ENCODE measurements at regions not wholly inside any gene's neighbourhood (a gene's known extent, or its start where the extent isn't known, plus 50 kb on each side); places are given as distances from the start of the nearest gene placed in this dataset.

GRCh38 chr5:166906991-166907713, 1384.3 kb upstream of the WWC1 start:
- H3K4me1 ChIP-seq (ENCODE audit: control insufficient read depth, insufficient read depth, low read length): no peaks in the 10 kb centered on the region
- H3K4me3 ChIP-seq: no peak overlapping the region
- no peak overlapping the region for H3K27ac ChIP-seq (ENCODE audit: control insufficient read depth, insufficient read depth)
- no peaks in the 10 kb centered on the region for H3K9me3 ChIP-seq (replicated peaks; ENCODE audit: control insufficient read depth, insufficient read depth, low read length)
- in situ Hi-C loops (cut with MboI) (no loop called here), intact Hi-C loops (cut with micrococcal nuclease; ENCODE audit: unreplicated experiment) (no loop called here)
- CTCF ChIA-PET: no interaction called here
- H2AFZ ChIP-seq (ENCODE audit: control insufficient read depth, low read depth, low read length): no peak overlapping the region
- no peak overlapping the region for H3K4me2 ChIP-seq (ENCODE audit: control insufficient read depth, insufficient read depth)
- no peak overlapping the region for H3K9ac ChIP-seq (ENCODE audit: control insufficient read depth, insufficient read depth, low read length)
- H4K20me1 ChIP-seq (ENCODE audit: control insufficient read depth, insufficient read depth): no peaks in the 10 kb centered on the region
- ATAC-seq (no peak), FAIRE-seq (no peak), DNase-seq (ENCODE audit: low read depth, low spot score) (no peak)
- RAD21 ChIA-PET (ENCODE audit: unreplicated experiment): no interaction called here
- no peaks in the 10 kb centered on the region for H3K27me3 ChIP-seq (replicated peaks in 1 of 2; ENCODE audit: control insufficient read depth in 2 of 2, insufficient read depth in 2 of 2, low read length in 1 of 2)
- SMC1A ChIA-PET (ENCODE audit: uncharacterized antibody, unreplicated experiment): no interaction called here
- no peaks in the 10 kb centered on the region for H3K36me3 ChIP-seq (ENCODE audit: control insufficient read depth in 2 of 2, insufficient read depth in 2 of 2, low read length in 1 of 2)
- POLR2A ChIA-PET: no interaction called here
- no TSS peak for BruUV-seq (replicated peaks)
- WGBS (ENCODE audit: insufficient coverage, insufficient replicate concordance, low lambda C conversion rate, missing lambda C conversion rate): 8% methylated on average over 6 of the region's 6 CpGs
- no peaks in the 10 kb centered on the region for H3K79me2 ChIP-seq (ENCODE audit: control insufficient read depth, insufficient read depth, low read length)
- TF ChIP-seq SKIL (IDR thresholded peaks at IDR 0.05; ENCODE audit: low read depth, poor library complexity, severe bottlenecking) (no peak), NFXL1 (IDR thresholded peaks at IDR 0.05; ENCODE audit: borderline replicate concordance) (no peak), SMC3 (IDR thresholded peaks at IDR 0.05; ENCODE audit: borderline replicate concordance, low read length) (no peak), SIN3A (IDR thresholded peaks at IDR 0.05; ENCODE audit: low read depth, low read length) (no peak), RFX5 (IDR thresholded peaks at IDR 0.05; ENCODE audit: low read depth, low read length) (no peak), MAX (IDR thresholded peaks at IDR 0.05; ENCODE audit: low read depth, low read length) (no peak), TCF7 (IDR thresholded peaks at IDR 0.05; ENCODE audit: borderline replicate concordance) (no peak), MEF2A (IDR thresholded peaks at IDR 0.05; ENCODE audit: insufficient read depth, low read depth, low read length) (no peak), NFYB (IDR thresholded peaks at IDR 0.05; ENCODE audit: insufficient read depth, low read depth, low read length) (no peak), E4F1 (IDR thresholded peaks at IDR 0.05; ENCODE audit: borderline replicate concordance, partially characterized antibody) (no peak), NBN (IDR thresholded peaks at IDR 0.05) (no peak), ESRRA (IDR thresholded peaks at IDR 0.05; ENCODE audit: low read length) (no peak), REST (IDR thresholded peaks at IDR 0.05; ENCODE audit: low read depth, low read length) (no peak), JUND (IDR thresholded peaks at IDR 0.05; ENCODE audit: low read depth, low read length) (no peak), ATF7 (IDR thresholded peaks at IDR 0.05; ENCODE audit: low read depth) (no peak), ZNF622 (IDR thresholded peaks at IDR 0.05) (no peak), KDM1A (IDR thresholded peaks at IDR 0.05; ENCODE audit: borderline replicate concordance) (no peak), BACH1 (IDR thresholded peaks at IDR 0.05; ENCODE audit: borderline replicate concordance) (no peak)

Measured in GM12878 (cell line).